Neural crest cell (in vitro differentiated cells): ENCODE measurements at regions not wholly inside any gene's neighbourhood (a gene's known extent, or its start where the extent isn't known, plus 50 kb on each side); places are given as distances from the start of the nearest gene placed in this dataset.

Source experiments
- DNase-seq: peaks from one replicate; pipeline ENCODE4 v3.0.0; 2021; ENCODE audit warnings: low read depth, mixed read lengths, low spot score
- H3K27ac Mint-ChIP-seq: one replicate; pipeline ENCODE4 v1.8.0; 2021; ENCODE audit warnings: mild to moderate bottlenecking, mixed read lengths; ENCODE audit not compliant: unreplicated experiment
- H3K27me3 Mint-ChIP-seq: 2 replicates; pipeline ENCODE4 v1.8.0; 2021; ENCODE audit warnings: low read depth, mild to moderate bottlenecking, mixed read lengths
- H3K36me3 Mint-ChIP-seq: 2 replicates; pipeline ENCODE4 v1.8.0; 2021; ENCODE audit warnings: low read depth, mild to moderate bottlenecking, mixed read lengths
- H3K4me1 Mint-ChIP-seq: 2 replicates; pipeline ENCODE4 v1.8.0; 2021; ENCODE audit warnings: mixed read lengths
- H3K4me3 Mint-ChIP-seq: one replicate; pipeline ENCODE4 v1.8.0; 2021; ENCODE audit warnings: mild to moderate bottlenecking, mixed read lengths
- H3K9me3 Mint-ChIP-seq: 2 replicates; pipeline ENCODE4 v1.8.0; 2021; ENCODE audit warnings: mixed read lengths
- TF ChIP-seq, protein P1 (sequence below): fragments of 200-600 bp; sonication (generic); conservative IDR thresholded peaks from 2 replicates; pipeline ENCODE4 v1.5.0; 2021; ENCODE audit warnings: antibody characterized with exemption, mild to moderate bottlenecking

DNA sequence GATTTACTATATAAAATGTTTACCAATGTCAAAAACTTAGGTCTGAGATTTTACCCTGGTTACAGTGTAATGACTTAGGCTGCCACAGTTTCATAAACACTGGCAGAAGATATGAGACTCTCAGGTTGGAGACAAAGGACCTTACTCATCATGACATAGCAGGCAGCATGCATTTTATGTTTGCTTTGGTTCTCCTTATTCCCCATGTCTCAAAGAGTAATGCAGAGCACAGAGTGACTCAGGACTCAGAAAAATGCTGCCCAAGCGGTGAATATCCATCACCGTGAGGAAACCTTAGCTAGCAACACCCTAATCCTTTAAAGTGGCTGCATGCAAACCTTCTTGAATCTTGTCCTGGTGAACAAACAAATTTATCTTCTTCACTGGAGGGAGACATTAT lies 112.1 kb upstream of the EYS start:
- no peak for DNase-seq
- no peak overlapping the region for H3K4me3 Mint-ChIP-seq
- H3K4me1 Mint-ChIP-seq, result no peaks in the 10 kb centered on the region
- no peaks in the 10 kb centered on the region for H3K27me3 Mint-ChIP-seq
- TF ChIP-seq, protein P1, sequence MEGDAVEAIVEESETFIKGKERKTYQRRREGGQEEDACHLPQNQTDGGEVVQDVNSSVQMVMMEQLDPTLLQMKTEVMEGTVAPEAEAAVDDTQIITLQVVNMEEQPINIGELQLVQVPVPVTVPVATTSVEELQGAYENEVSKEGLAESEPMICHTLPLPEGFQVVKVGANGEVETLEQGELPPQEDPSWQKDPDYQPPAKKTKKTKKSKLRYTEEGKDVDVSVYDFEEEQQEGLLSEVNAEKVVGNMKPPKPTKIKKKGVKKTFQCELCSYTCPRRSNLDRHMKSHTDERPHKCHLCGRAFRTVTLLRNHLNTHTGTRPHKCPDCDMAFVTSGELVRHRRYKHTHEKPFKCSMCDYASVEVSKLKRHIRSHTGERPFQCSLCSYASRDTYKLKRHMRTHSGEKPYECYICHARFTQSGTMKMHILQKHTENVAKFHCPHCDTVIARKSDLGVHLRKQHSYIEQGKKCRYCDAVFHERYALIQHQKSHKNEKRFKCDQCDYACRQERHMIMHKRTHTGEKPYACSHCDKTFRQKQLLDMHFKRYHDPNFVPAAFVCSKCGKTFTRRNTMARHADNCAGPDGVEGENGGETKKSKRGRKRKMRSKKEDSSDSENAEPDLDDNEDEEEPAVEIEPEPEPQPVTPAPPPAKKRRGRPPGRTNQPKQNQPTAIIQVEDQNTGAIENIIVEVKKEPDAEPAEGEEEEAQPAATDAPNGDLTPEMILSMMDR, result no peak
- peaks cover 8% of the 10 kb centered on the region for H3K9me3 Mint-ChIP-seq
- no peaks in the 10 kb centered on the region for H3K36me3 Mint-ChIP-seq
- H3K27ac Mint-ChIP-seq, result no peak overlapping the region

DNA sequence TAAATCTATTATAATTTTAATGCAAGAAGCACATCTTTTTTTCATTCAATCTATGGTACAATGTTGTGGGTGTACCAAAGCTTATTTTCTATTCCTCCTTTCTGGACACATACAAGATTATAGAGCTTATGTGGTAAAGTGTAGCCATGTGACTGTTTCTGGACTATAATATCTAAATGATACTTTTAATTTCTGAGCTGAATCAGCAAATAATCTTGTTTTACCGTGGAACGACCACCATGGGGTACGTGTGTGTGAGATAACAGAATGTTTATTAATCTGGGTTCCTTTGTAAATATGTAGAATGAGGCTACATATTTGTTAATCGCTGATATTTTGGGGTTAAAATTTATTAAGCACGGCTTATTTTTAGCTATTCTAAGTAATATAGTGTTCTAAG lies 111.5 kb upstream of the EYS start:
- no peak overlapping the region for H3K4me3 Mint-ChIP-seq
- TF ChIP-seq, protein P1, result no peak
- no peaks in the 10 kb centered on the region for H3K27me3 Mint-ChIP-seq
- no peaks in the 10 kb centered on the region for H3K4me1 Mint-ChIP-seq
- no peak overlapping the region for H3K27ac Mint-ChIP-seq
- DNase-seq, result no peak
- peaks cover 7% of the 10 kb centered on the region for H3K9me3 Mint-ChIP-seq
- no peaks in the 10 kb centered on the region for H3K36me3 Mint-ChIP-seq

DNA sequence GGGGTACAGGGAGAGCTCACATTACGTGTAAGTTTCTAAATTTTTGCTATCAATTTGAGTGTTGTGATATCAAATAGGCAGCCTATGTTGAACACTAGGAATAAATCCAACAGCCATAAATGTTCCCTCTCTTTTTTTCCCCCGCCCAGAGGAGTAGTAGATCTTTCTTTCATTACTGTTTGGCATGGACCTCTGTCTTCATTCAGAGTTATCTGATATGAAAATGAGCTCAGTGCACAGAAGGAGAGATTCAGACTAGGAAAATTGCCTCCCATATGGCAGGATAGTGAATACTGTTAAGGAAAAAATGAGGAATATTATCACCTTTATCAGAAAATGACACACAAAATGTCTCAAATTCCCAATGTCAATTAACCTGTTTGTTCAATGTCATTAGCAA lies 110.0 kb upstream of the EYS start:
- DNase-seq, result no peak
- Mint-ChIP-seq H3K9me3 (peaks cover 4% of the 10 kb centered on the region), H3K4me3 (no peak overlapping the region), H3K27me3 (no peaks in the 10 kb centered on the region), H3K36me3 (no peaks in the 10 kb centered on the region), H3K27ac (no peak overlapping the region), H3K4me1 (no peaks in the 10 kb centered on the region)
- TF ChIP-seq, protein P1, result no peak

DNA sequence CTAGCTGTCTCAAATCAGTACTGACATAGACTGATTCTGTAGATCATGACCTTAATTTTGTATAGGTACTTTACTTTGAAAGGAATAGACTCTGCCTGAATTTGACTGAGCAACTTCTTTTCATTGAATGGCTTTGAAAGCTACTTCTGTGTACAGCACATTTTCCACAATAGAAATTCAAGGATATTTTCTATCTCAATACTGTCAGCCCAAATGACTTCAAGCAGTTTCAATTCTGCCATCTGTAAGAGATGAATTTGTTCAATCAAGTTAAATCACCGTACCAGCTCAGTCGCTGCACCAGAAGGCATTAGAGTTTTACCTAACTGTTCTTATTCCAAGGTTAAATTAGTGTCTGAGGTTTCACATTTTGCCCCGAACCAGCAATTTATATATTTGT lies 107.0 kb upstream of the EYS start:
- Mint-ChIP-seq H3K27ac (no peak overlapping the region), H3K4me1 (no peaks in the 10 kb centered on the region), H3K9me3 (no peaks in the 10 kb centered on the region), H3K4me3 (no peak overlapping the region), H3K27me3 (no peaks in the 10 kb centered on the region), H3K36me3 (no peaks in the 10 kb centered on the region)
- DNase-seq, result no peak
- TF ChIP-seq, protein P1, result no peak

DNA sequence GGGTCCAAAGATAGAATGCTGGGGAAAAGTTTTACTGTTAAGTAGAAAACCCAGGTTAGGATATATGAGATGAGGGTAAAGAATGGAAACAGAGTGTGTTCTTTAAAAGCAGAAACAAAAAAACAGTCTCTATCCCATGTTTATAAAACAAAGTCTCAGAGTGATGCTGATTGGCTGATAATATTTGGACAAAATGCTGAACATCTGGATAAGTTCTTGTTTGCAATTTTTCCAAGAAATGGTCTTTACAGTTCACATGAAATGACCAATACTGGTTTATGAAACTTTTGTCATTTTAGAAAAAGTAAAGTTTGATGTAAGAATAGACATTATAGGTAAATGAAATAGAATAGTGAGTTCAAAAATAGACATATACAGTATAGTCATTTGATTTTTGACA lies 96.2 kb upstream of the EYS start:
- Mint-ChIP-seq H3K27ac (no peak overlapping the region), H3K4me3 (no peak overlapping the region), H3K36me3 (no peaks in the 10 kb centered on the region), H3K27me3 (no peaks in the 10 kb centered on the region), H3K9me3 (no peaks in the 10 kb centered on the region), H3K4me1 (no peaks in the 10 kb centered on the region)
- TF ChIP-seq, protein P1, result no peak
- no peak for DNase-seq

DNA sequence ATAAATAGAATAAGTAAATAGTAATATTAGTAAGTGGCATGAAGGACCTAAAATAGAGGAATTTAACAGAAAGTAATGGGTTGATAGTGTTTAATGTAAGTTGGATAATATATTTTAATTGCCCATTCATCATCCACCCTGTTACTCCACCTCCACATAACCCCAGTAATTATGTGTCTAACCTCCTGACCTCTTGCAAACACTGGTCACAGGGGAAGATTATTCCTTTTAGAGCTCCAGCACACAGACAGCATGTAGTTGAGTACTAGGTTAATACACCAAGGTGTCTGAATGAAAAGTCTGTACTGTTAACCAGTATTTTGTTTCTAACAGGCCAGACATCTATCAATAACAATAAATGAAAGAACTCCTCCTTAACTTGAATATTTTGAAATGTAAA lies 92.4 kb upstream of the EYS start:
- Mint-ChIP-seq H3K27me3 (no peaks in the 10 kb centered on the region), H3K4me1 (no peaks in the 10 kb centered on the region), H3K9me3 (no peaks in the 10 kb centered on the region), H3K27ac (no peak overlapping the region), H3K36me3 (no peaks in the 10 kb centered on the region), H3K4me3 (no peak overlapping the region)
- no peak for DNase-seq
- TF ChIP-seq, protein P1, result no peak
